Activated T-cell treated with anti-CD3 and anti-CD28 coated beads, Interleukin-2, amount 50 U/mL, for 4 hours (primary cell): ENCODE measurements at regions not wholly inside any gene's neighbourhood (a gene's known extent, or its start where the extent isn't known, plus 50 kb on each side); places are given as distances from the start of the nearest gene placed in this dataset.

Experiments
- ATAC-seq, 2 donors: fragments of 200-7000 bp; cut with Tn5 transposase; one replicate each; pipeline ENCODE4 v1.10.0; 2021
- DNase-seq: peaks from one replicate; pipeline ENCODE4 v3.0.0-alpha.2; 2020
- H3K27me3 Mint-ChIP-seq: one replicate; pipeline ENCODE4 v1.8.0; 2021; ENCODE audit warnings: low read depth, mixed read lengths
- H3K36me3 Mint-ChIP-seq: one replicate; pipeline ENCODE4 v1.8.0; 2022; ENCODE audit warnings: mixed read lengths; ENCODE audit not compliant: insufficient read depth
- H3K4me1 Mint-ChIP-seq: one replicate; pipeline ENCODE4 v1.8.0; 2021; ENCODE audit warnings: low read depth, mixed read lengths
- H3K4me3 Mint-ChIP-seq: one replicate; pipeline ENCODE4 v1.8.0; 2021; ENCODE audit warnings: mild to moderate bottlenecking, moderate library complexity, mixed read lengths
- H3K9me3 Mint-ChIP-seq: one replicate; pipeline ENCODE4 v1.8.0; 2021; ENCODE audit warnings: mixed read lengths

- Mint-ChIP-seq H3K4me1 (no peaks in the 10 kb centered on the region), H3K9me3 (peaks cover 17% of the 10 kb centered on the region), H3K4me3 (no peak overlapping the region), H3K27me3 (peaks cover 21% of the 10 kb centered on the region), H3K36me3 (no peaks in the 10 kb centered on the region)
- DNase-seq = no peak
- no peak for ATAC-seq
These were observed 169.3 kb downstream of the ANKRD60 start for GRCh38 chr20:58059260-58059544.

- Mint-ChIP-seq H3K4me1 (no peaks in the 10 kb centered on the region), H3K9me3 (peaks cover 17% of the 10 kb centered on the region), H3K27me3 (peaks cover 22% of the 10 kb centered on the region), H3K4me3 (no peak overlapping the region), H3K36me3 (no peaks in the 10 kb centered on the region)
- DNase-seq (no peak), ATAC-seq (no peak)
These were observed 169.8 kb downstream of the ANKRD60 start for GRCh38 chr20:58058421-58059259.

- H3K4me1 Mint-ChIP-seq = no peaks in the 10 kb centered on the region
- ATAC-seq (no peak), DNase-seq (no peak)
- peaks cover 6% of the 10 kb centered on the region for H3K9me3 Mint-ChIP-seq
- H3K4me3 Mint-ChIP-seq = no peak overlapping the region
- H3K27me3 Mint-ChIP-seq = peaks cover 27% of the 10 kb centered on the region
- no peaks in the 10 kb centered on the region for H3K36me3 Mint-ChIP-seq
These were observed 171.3 kb downstream of the ANKRD60 start for GRCh38 chr20:58056921-58057686.

- no peak for DNase-seq
- Mint-ChIP-seq H3K4me3 (no peak overlapping the region), H3K36me3 (no peaks in the 10 kb centered on the region), H3K4me1 (no peaks in the 10 kb centered on the region), H3K27me3 (peaks cover 27% of the 10 kb centered on the region), H3K9me3 (peaks cover 12% of the 10 kb centered on the region)
- ATAC-seq = no peak
These were observed 172.3 kb downstream of the ANKRD60 start for GRCh38 chr20:58056021-58056591.

- DNase-seq = no peak
- no peak for ATAC-seq
- no peaks in the 10 kb centered on the region for H3K36me3 Mint-ChIP-seq
- peaks cover 30% of the 10 kb centered on the region for H3K27me3 Mint-ChIP-seq
- H3K4me1 Mint-ChIP-seq = no peaks in the 10 kb centered on the region
- H3K9me3 Mint-ChIP-seq = peaks cover 11% of the 10 kb centered on the region
- H3K4me3 Mint-ChIP-seq = no peak overlapping the region
These were observed 173.6 kb downstream of the ANKRD60 start for GRCh38 chr20:58054780-58055373.

GRCh38 chr20:58054082-58054779 lies 174.2 kb downstream of the ANKRD60 start:
- Mint-ChIP-seq H3K36me3 (no peaks in the 10 kb centered on the region), H3K4me1 (no peaks in the 10 kb centered on the region), H3K27me3 (peaks cover 31% of the 10 kb centered on the region), H3K9me3 (peaks cover 11% of the 10 kb centered on the region), H3K4me3 (no peak overlapping the region)
- ATAC-seq = no peak
- no peak for DNase-seq

- Mint-ChIP-seq H3K36me3 (no peaks in the 10 kb centered on the region), H3K4me3 (no peak overlapping the region), H3K9me3 (peaks cover 11% of the 10 kb centered on the region), H3K4me1 (no peaks in the 10 kb centered on the region), H3K27me3 (peaks cover 28% of the 10 kb centered on the region)
- DNase-seq (no peak), ATAC-seq (no peak)
These were observed 174.9 kb downstream of the ANKRD60 start for GRCh38 chr20:58053391-58054055.

GRCh38 chr20:58051367-58051766 lies 177.1 kb downstream of the ANKRD60 start:
- ATAC-seq = no peak
- Mint-ChIP-seq H3K27me3 (peaks cover 33% of the 10 kb centered on the region), H3K4me1 (no peaks in the 10 kb centered on the region), H3K36me3 (no peaks in the 10 kb centered on the region), H3K9me3 (peaks cover 11% of the 10 kb centered on the region), H3K4me3 (no peak overlapping the region)
- DNase-seq = no peak

- Mint-ChIP-seq H3K9me3 (peaks cover 11% of the 10 kb centered on the region), H3K4me1 (no peaks in the 10 kb centered on the region), H3K36me3 (no peaks in the 10 kb centered on the region), H3K27me3 (peaks cover 15% of the 10 kb centered on the region), H3K4me3 (no peak overlapping the region)
- DNase-seq (no peak), ATAC-seq (no peak)
These were observed 180.3 kb downstream of the ANKRD60 start for GRCh38 chr20:58048096-58048702.

GRCh38 chr20:58046311-58046710 lies 182.1 kb downstream of the ANKRD60 start:
- Mint-ChIP-seq H3K9me3 (peaks cover 5% of the 10 kb centered on the region), H3K36me3 (no peaks in the 10 kb centered on the region), H3K27me3 (peaks cover 12% of the 10 kb centered on the region), H3K4me1 (no peaks in the 10 kb centered on the region), H3K4me3 (no peak overlapping the region)
- no peak for ATAC-seq
- no peak for DNase-seq

- H3K9me3 Mint-ChIP-seq = no peaks in the 10 kb centered on the region
- no peaks in the 10 kb centered on the region for H3K4me1 Mint-ChIP-seq
- H3K4me3 Mint-ChIP-seq = no peak overlapping the region
- no peaks in the 10 kb centered on the region for H3K36me3 Mint-ChIP-seq
- ATAC-seq = no peak
- H3K27me3 Mint-ChIP-seq = peaks cover 12% of the 10 kb centered on the region
- DNase-seq = no peak
These were observed 182.9 kb downstream of the ANKRD60 start for GRCh38 chr20:58045579-58045978.

- no peak for ATAC-seq
- no peaks in the 10 kb centered on the region for H3K36me3 Mint-ChIP-seq
These were observed 183.4 kb downstream of the ANKRD60 start for GRCh38 chr20:58044931-58045555.

GRCh38 chr20:58044286-58044685 lies 184.2 kb downstream of the ANKRD60 start:
- H3K4me1 Mint-ChIP-seq = no peaks in the 10 kb centered on the region
- ATAC-seq (no peak), DNase-seq (no peak)
- H3K36me3 Mint-ChIP-seq = no peaks in the 10 kb centered on the region
- H3K27me3 Mint-ChIP-seq = peaks cover 6% of the 10 kb centered on the region
- H3K4me3 Mint-ChIP-seq = no peak overlapping the region
- H3K9me3 Mint-ChIP-seq = no peaks in the 10 kb centered on the region

More at GRCh38 chr20:58044931-58045555, 183.4 kb downstream of the ANKRD60 start:
- Mint-ChIP-seq H3K9me3 (no peaks in the 10 kb centered on the region), H3K27me3 (peaks cover 9% of the 10 kb centered on the region), H3K4me3 (no peak overlapping the region), H3K4me1 (no peaks in the 10 kb centered on the region)
- no peak for DNase-seq
